ENCODE measurements at regions not wholly inside any gene's neighbourhood (a gene's known extent, or its start where the extent isn't known, plus 50 kb on each side); places are given as distances from the start of the nearest gene placed in this dataset.

- Histone ChIP-seq H3K36me3 (ENCODE audit: control insufficient read depth, insufficient read depth, low read length) (no peaks in the 10 kb centered on the region), H3K4me3 (ENCODE audit: low read depth, low read length) (no peak overlapping the region), H3K4me1 (ENCODE audit: control insufficient read depth, insufficient read depth, low read length) (peaks cover 43% of the 10 kb centered on the region), H3K9me3 (ENCODE audit: control insufficient read depth, insufficient read depth, low read length) (no peaks in the 10 kb centered on the region), H3K9ac (ENCODE audit: low read depth, low read length) (no peak overlapping the region), H3K27me3 (ENCODE audit: control insufficient read depth, insufficient read depth, low read length) (no peaks in the 10 kb centered on the region)
Observed at GRCh38 chr12:114275086-114275485, 130.9 kb downstream of the TBX5 start.

GRCh38 chr12:114274131-114274530 lies 131.8 kb downstream of the TBX5 start:
- Histone ChIP-seq H3K27me3 (ENCODE audit: control insufficient read depth, insufficient read depth, low read length) (no peaks in the 10 kb centered on the region), H3K36me3 (ENCODE audit: control insufficient read depth, insufficient read depth, low read length) (no peaks in the 10 kb centered on the region), H3K9ac (ENCODE audit: low read depth, low read length) (no peak overlapping the region), H3K4me1 (ENCODE audit: control insufficient read depth, insufficient read depth, low read length) (peaks cover 43% of the 10 kb centered on the region), H3K9me3 (ENCODE audit: control insufficient read depth, insufficient read depth, low read length) (no peaks in the 10 kb centered on the region), H3K4me3 (ENCODE audit: low read depth, low read length) (no peak overlapping the region)

GRCh38 chr12:114272605-114273004 lies 133.3 kb downstream of the TBX5 start:
- no peaks in the 10 kb centered on the region for H3K36me3 ChIP-seq (ENCODE audit: control insufficient read depth, insufficient read depth, low read length)
- peaks cover 43% of the 10 kb centered on the region for H3K4me1 ChIP-seq (ENCODE audit: control insufficient read depth, insufficient read depth, low read length)
- H3K4me3 ChIP-seq (ENCODE audit: low read depth, low read length), result no peak overlapping the region
- no peak overlapping the region for H3K9ac ChIP-seq (ENCODE audit: low read depth, low read length)
- H3K9me3 ChIP-seq (ENCODE audit: control insufficient read depth, insufficient read depth, low read length), result no peaks in the 10 kb centered on the region
- H3K27me3 ChIP-seq (ENCODE audit: control insufficient read depth, insufficient read depth, low read length), result peaks cover 7% of the 10 kb centered on the region

- no peak overlapping the region for H3K4me3 ChIP-seq (ENCODE audit: low read depth, low read length)
- peaks cover 43% of the 10 kb centered on the region for H3K4me1 ChIP-seq (ENCODE audit: control insufficient read depth, insufficient read depth, low read length)
- no peak overlapping the region for H3K9ac ChIP-seq (ENCODE audit: low read depth, low read length)
- no peaks in the 10 kb centered on the region for H3K36me3 ChIP-seq (ENCODE audit: control insufficient read depth, insufficient read depth, low read length)
- no peaks in the 10 kb centered on the region for H3K9me3 ChIP-seq (ENCODE audit: control insufficient read depth, insufficient read depth, low read length)
- peaks cover 7% of the 10 kb centered on the region for H3K27me3 ChIP-seq (ENCODE audit: control insufficient read depth, insufficient read depth, low read length)
Observed at GRCh38 chr12:114272071-114272470, 133.9 kb downstream of the TBX5 start.

GRCh38 chr12:114269153-114269552 lies 136.8 kb downstream of the TBX5 start:
- H3K4me1 ChIP-seq (ENCODE audit: control insufficient read depth, insufficient read depth, low read length), result peaks cover 16% of the 10 kb centered on the region
- H3K9me3 ChIP-seq (ENCODE audit: control insufficient read depth, insufficient read depth, low read length), result no peaks in the 10 kb centered on the region
- no peak overlapping the region for H3K4me3 ChIP-seq (ENCODE audit: low read depth, low read length)
- no peaks in the 10 kb centered on the region for H3K36me3 ChIP-seq (ENCODE audit: control insufficient read depth, insufficient read depth, low read length)
- H3K27me3 ChIP-seq (ENCODE audit: control insufficient read depth, insufficient read depth, low read length), result peaks cover 12% of the 10 kb centered on the region
- H3K9ac ChIP-seq (ENCODE audit: low read depth, low read length), result no peak overlapping the region

- no peak overlapping the region for H3K9ac ChIP-seq (ENCODE audit: low read depth, low read length)
- no peaks in the 10 kb centered on the region for H3K36me3 ChIP-seq (ENCODE audit: control insufficient read depth, insufficient read depth, low read length)
- peaks cover 12% of the 10 kb centered on the region for H3K27me3 ChIP-seq (ENCODE audit: control insufficient read depth, insufficient read depth, low read length)
- no peaks in the 10 kb centered on the region for H3K9me3 ChIP-seq (ENCODE audit: control insufficient read depth, insufficient read depth, low read length)
- H3K4me1 ChIP-seq (ENCODE audit: control insufficient read depth, insufficient read depth, low read length), result peaks cover 3% of the 10 kb centered on the region
- no peak overlapping the region for H3K4me3 ChIP-seq (ENCODE audit: low read depth, low read length)
Observed at GRCh38 chr12:114266536-114266935, 139.4 kb downstream of the TBX5 start.

GRCh38 chr12:114265036-114265435 lies 140.9 kb downstream of the TBX5 start:
- Histone ChIP-seq H3K4me3 (ENCODE audit: low read depth, low read length) (no peak overlapping the region), H3K4me1 (ENCODE audit: control insufficient read depth, insufficient read depth, low read length) (peaks cover 3% of the 10 kb centered on the region), H3K9me3 (ENCODE audit: control insufficient read depth, insufficient read depth, low read length) (no peaks in the 10 kb centered on the region), H3K9ac (ENCODE audit: low read depth, low read length) (no peak overlapping the region), H3K27me3 (ENCODE audit: control insufficient read depth, insufficient read depth, low read length) (peaks cover 12% of the 10 kb centered on the region), H3K36me3 (ENCODE audit: control insufficient read depth, insufficient read depth, low read length) (no peaks in the 10 kb centered on the region)

GRCh38 chr12:114263056-114263805 lies 142.7 kb downstream of the TBX5 start:
- Histone ChIP-seq H3K9me3 (ENCODE audit: control insufficient read depth, insufficient read depth, low read length) (no peaks in the 10 kb centered on the region), H3K9ac (ENCODE audit: low read depth, low read length) (no peak overlapping the region), H3K27me3 (ENCODE audit: control insufficient read depth, insufficient read depth, low read length) (peaks cover 12% of the 10 kb centered on the region), H3K4me1 (ENCODE audit: control insufficient read depth, insufficient read depth, low read length) (peaks cover 3% of the 10 kb centered on the region), H3K36me3 (ENCODE audit: control insufficient read depth, insufficient read depth, low read length) (no peaks in the 10 kb centered on the region), H3K4me3 (ENCODE audit: low read depth, low read length) (no peak overlapping the region)

- Histone ChIP-seq H3K9ac (ENCODE audit: low read depth, low read length) (no peak overlapping the region), H3K4me1 (ENCODE audit: control insufficient read depth, insufficient read depth, low read length) (peaks cover 5% of the 10 kb centered on the region), H3K4me3 (ENCODE audit: low read depth, low read length) (no peak overlapping the region), H3K36me3 (ENCODE audit: control insufficient read depth, insufficient read depth, low read length) (no peaks in the 10 kb centered on the region), H3K9me3 (ENCODE audit: control insufficient read depth, insufficient read depth, low read length) (no peaks in the 10 kb centered on the region), H3K27me3 (ENCODE audit: control insufficient read depth, insufficient read depth, low read length) (no peaks in the 10 kb centered on the region)
Observed at GRCh38 chr12:114257687-114258086, 148.3 kb downstream of the TBX5 start.

GRCh38 chr12:114254998-114255397 lies 150.9 kb downstream of the TBX5 start:
- no peak overlapping the region for H3K9ac ChIP-seq (ENCODE audit: low read depth, low read length)
- H3K4me1 ChIP-seq (ENCODE audit: control insufficient read depth, insufficient read depth, low read length), result peaks cover 5% of the 10 kb centered on the region
- H3K9me3 ChIP-seq (ENCODE audit: control insufficient read depth, insufficient read depth, low read length), result no peaks in the 10 kb centered on the region
- no peak overlapping the region for H3K4me3 ChIP-seq (ENCODE audit: low read depth, low read length)
- H3K36me3 ChIP-seq (ENCODE audit: control insufficient read depth, insufficient read depth, low read length), result no peaks in the 10 kb centered on the region
- no peaks in the 10 kb centered on the region for H3K27me3 ChIP-seq (ENCODE audit: control insufficient read depth, insufficient read depth, low read length)

- Histone ChIP-seq H3K27me3 (ENCODE audit: control insufficient read depth, insufficient read depth, low read length) (no peaks in the 10 kb centered on the region), H3K9ac (ENCODE audit: low read depth, low read length) (no peak overlapping the region), H3K4me3 (ENCODE audit: low read depth, low read length) (no peak overlapping the region), H3K9me3 (ENCODE audit: control insufficient read depth, insufficient read depth, low read length) (no peaks in the 10 kb centered on the region), H3K4me1 (ENCODE audit: control insufficient read depth, insufficient read depth, low read length) (peaks cover 5% of the 10 kb centered on the region), H3K36me3 (ENCODE audit: control insufficient read depth, insufficient read depth, low read length) (no peaks in the 10 kb centered on the region)
Observed at GRCh38 chr12:114253976-114254778, 151.8 kb downstream of the TBX5 start.

GRCh38 chr12:114248527-114248926 lies 157.4 kb downstream of the TBX5 start:
- no peaks in the 10 kb centered on the region for H3K36me3 ChIP-seq (ENCODE audit: control insufficient read depth, insufficient read depth, low read length)
- H3K27me3 ChIP-seq (ENCODE audit: control insufficient read depth, insufficient read depth, low read length), result no peaks in the 10 kb centered on the region

More at GRCh38 chr12:114248527-114248926, 157.4 kb downstream of the TBX5 start:
- H3K4me1 ChIP-seq (ENCODE audit: control insufficient read depth, insufficient read depth, low read length), result peaks cover 9% of the 10 kb centered on the region
- no peaks in the 10 kb centered on the region for H3K9me3 ChIP-seq (ENCODE audit: control insufficient read depth, insufficient read depth, low read length)
- no peak overlapping the region for H3K9ac ChIP-seq (ENCODE audit: low read depth, low read length)
- H3K4me3 ChIP-seq (ENCODE audit: low read depth, low read length), result no peak overlapping the region

Measured in iPS-15b (cell line).